Natural killer cell (primary cell): ENCODE measurements at regions not wholly inside any gene's neighbourhood (a gene's known extent, or its start where the extent isn't known, plus 50 kb on each side); places are given as distances from the start of the nearest gene placed in this dataset.

Experiments used
- ATAC-seq, 3 donors: fragments of 150-1000 bp in 2 of 3; fragments of 200-7000 bp in 1 of 3; cut with Tn5 transposase; 1 replicate in 1 of 3; 2 replicates in 2 of 3; pipeline ENCODE4 v1.10.0; 2021; ENCODE audit warnings: mild to moderate bottlenecking in 2 of 3, moderate library complexity in 2 of 3
- DNase-seq, 2 donors: peaks; one replicate each; pipeline versions ENCODE4 v3.0.0 to v3.0.0-alpha.2; 2013 to 2021; ENCODE audit warnings: mixed read lengths in 1 of 2
- H3K27ac ChIP-seq: one replicate; pipeline ENCODE4 v1.5.1; 2013; ENCODE audit warnings: mild to moderate bottlenecking, low read length
- H3K27me3 ChIP-seq: one replicate; pipeline ENCODE4 v1.6.1; 2013; ENCODE audit warnings: low read length; ENCODE audit not compliant: control insufficient read depth, insufficient read depth
- H3K36me3 ChIP-seq: one replicate; pipeline ENCODE4 v1.6.1; 2013; ENCODE audit warnings: low read length; ENCODE audit not compliant: control insufficient read depth, insufficient read depth
- H3K4me1 ChIP-seq: one replicate; pipeline ENCODE4 v1.6.1; 2013; ENCODE audit warnings: low read length; ENCODE audit not compliant: control insufficient read depth, insufficient read depth
- H3K4me3 ChIP-seq: one replicate; pipeline ENCODE4 v1.5.1; 2013; ENCODE audit warnings: low read length
- H3K9me3 ChIP-seq: one replicate; pipeline ENCODE4 v1.6.1; 2013; ENCODE audit warnings: low read length; ENCODE audit not compliant: control insufficient read depth, insufficient read depth
- H3K27ac Mint-ChIP-seq, 2 donors: one replicate each; pipeline ENCODE4 v1.8.0; 2022; ENCODE audit warnings: mild to moderate bottlenecking in 2 of 2, mixed read lengths in 2 of 2, moderate library complexity in 1 of 2
- H3K27me3 Mint-ChIP-seq, 2 donors: one replicate each; pipeline ENCODE4 v1.8.0; 2022; ENCODE audit warnings: low read depth in 2 of 2, mixed read lengths in 2 of 2
- H3K36me3 Mint-ChIP-seq: one replicate; pipeline ENCODE4 v1.8.0; 2022; ENCODE audit warnings: mixed read lengths
- H3K4me1 Mint-ChIP-seq, 2 donors: one replicate each; pipeline ENCODE4 v1.8.0; 2022; ENCODE audit warnings: mixed read lengths in 2 of 2
- H3K4me3 Mint-ChIP-seq: one replicate; pipeline ENCODE4 v1.8.0; 2022; ENCODE audit warnings: mild to moderate bottlenecking, moderate library complexity, mixed read lengths
- H3K9me3 Mint-ChIP-seq, 2 donors: one replicate each; pipeline ENCODE4 v1.8.0; 2022; ENCODE audit warnings: mixed read lengths in 2 of 2
- CTCF ChIP-seq: fragments of 200-600 bp; IDR thresholded peaks from one replicate; pipeline ENCODE4 v1.8.0; 2022; ENCODE audit warnings: antibody characterized with exemption
- WGBS: methylation state at CpG from one replicate; pipeline ENCODE4 v1.1.7; 2013; ENCODE audit warnings: missing lambda C conversion rate; ENCODE audit not compliant: insufficient coverage; 5-methylcytosine and 5-hydroxymethylcytosine counted together
- intact Hi-C: fragments of 100-400 bp; cut with micrococcal nuclease; formaldehyde crosslinking; loops from one replicate; pipeline ENCODE4 v1.14.2; 2022

GRCh38 chr13:40480012-40480914, 186.2 kb downstream of the FOXO1 start:
- H3K4me1 ChIP-seq: peaks cover 25% of the 10 kb centered on the region
- H3K4me3 ChIP-seq: no peak overlapping the region
- 61% methylated on average over 19 of the region's 19 CpGs for WGBS
- no peak for TF ChIP-seq CTCF
- H3K9me3 Mint-ChIP-seq: no peaks in the 10 kb centered on the region
- H3K27ac Mint-ChIP-seq: peak overlapping the region in 1 of 2 donors; percentile 66
- H3K36me3 ChIP-seq: no peaks in the 10 kb centered on the region
- no peaks in the 10 kb centered on the region for H3K36me3 Mint-ChIP-seq
- no peaks in the 10 kb centered on the region for H3K9me3 ChIP-seq
- ATAC-seq (no peak), DNase-seq (peak in 1 of 2 donors; percentile 54)
- H3K4me3 Mint-ChIP-seq: no peak overlapping the region
- intact Hi-C loops: no loop called here
- H3K4me1 Mint-ChIP-seq: peaks cover 13 to 20% of the 10 kb centered on the region in 2 donors
- H3K27me3 Mint-ChIP-seq: peaks cover 0 to 9% of the 10 kb centered on the region in 2 donors
- no peaks in the 10 kb centered on the region for H3K27me3 ChIP-seq
- no peak overlapping the region for H3K27ac ChIP-seq

- Mint-ChIP-seq H3K27ac (peak overlapping the region in 1 of 2 donors; percentile 66), H3K9me3 (no peaks in the 10 kb centered on the region), H3K27me3 (peaks cover 0 to 5% of the 10 kb centered on the region in 2 donors), H3K36me3 (no peaks in the 10 kb centered on the region), H3K4me3 (no peak overlapping the region), H3K4me1 (peaks cover 20 to 27% of the 10 kb centered on the region in 2 donors)
- no peaks in the 10 kb centered on the region for H3K27me3 ChIP-seq
- DNase-seq (no peak), ATAC-seq (no peak)
- peaks cover 32% of the 10 kb centered on the region for H3K4me1 ChIP-seq
- WGBS: 69% methylated on average over 12 of the region's 12 CpGs
- intact Hi-C loops: no loop called here
- H3K9me3 ChIP-seq: no peaks in the 10 kb centered on the region
- no peaks in the 10 kb centered on the region for H3K36me3 ChIP-seq
- H3K27ac ChIP-seq: no peak overlapping the region
- TF ChIP-seq CTCF: no peak
- no peak overlapping the region for H3K4me3 ChIP-seq
These were observed 185.4 kb downstream of the FOXO1 start for GRCh38 chr13:40480915-40481516.

- no peak overlapping the region for H3K4me3 ChIP-seq
- H3K36me3 ChIP-seq: no peaks in the 10 kb centered on the region
- DNase-seq: no peak
- Mint-ChIP-seq H3K4me1 (peaks cover 24 to 33% of the 10 kb centered on the region in 2 donors), H3K9me3 (no peaks in the 10 kb centered on the region), H3K36me3 (no peaks in the 10 kb centered on the region), H3K27me3 (no peaks in the 10 kb centered on the region), H3K4me3 (no peak overlapping the region), H3K27ac (no peak overlapping the region)
- ATAC-seq: no peak
- H3K27ac ChIP-seq: no peak overlapping the region
- no peaks in the 10 kb centered on the region for H3K9me3 ChIP-seq
- TF ChIP-seq CTCF: no peak
- intact Hi-C loops: no loop called here
- no peaks in the 10 kb centered on the region for H3K27me3 ChIP-seq
- 90% methylated on average over 13 of the region's 13 CpGs for WGBS
- H3K4me1 ChIP-seq: peaks cover 40% of the 10 kb centered on the region
These were observed 182.8 kb downstream of the FOXO1 start for GRCh38 chr13:40483601-40484000.
